ENCODE measurements at regions not wholly inside any gene's neighbourhood (a gene's known extent, or its start where the extent isn't known, plus 50 kb on each side); places are given as distances from the start of the nearest gene placed in this dataset.

DNA sequence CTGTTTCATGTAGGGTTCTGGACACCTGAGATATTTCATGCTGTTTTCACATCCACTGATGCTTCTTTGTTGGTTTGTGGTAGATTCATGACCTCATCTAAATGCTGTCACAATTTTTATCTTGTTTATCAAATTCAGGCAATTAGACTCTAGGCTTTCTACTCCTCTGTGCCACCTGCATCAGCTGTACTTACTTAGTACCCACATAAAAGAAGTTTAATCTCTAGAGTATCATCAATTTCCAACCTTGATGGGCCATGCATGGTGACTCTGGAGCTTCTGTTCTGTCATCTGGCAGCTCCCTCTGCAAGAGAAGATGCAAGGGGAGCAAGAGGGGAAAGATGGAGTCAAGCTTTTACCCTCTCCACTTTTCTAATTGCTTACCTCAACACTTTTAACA, 195.9 kb upstream of the VWC2 start:
- no peak for DNase-seq (ENCODE audit: low spot score)
- TF ChIP-seq, protein P1, sequence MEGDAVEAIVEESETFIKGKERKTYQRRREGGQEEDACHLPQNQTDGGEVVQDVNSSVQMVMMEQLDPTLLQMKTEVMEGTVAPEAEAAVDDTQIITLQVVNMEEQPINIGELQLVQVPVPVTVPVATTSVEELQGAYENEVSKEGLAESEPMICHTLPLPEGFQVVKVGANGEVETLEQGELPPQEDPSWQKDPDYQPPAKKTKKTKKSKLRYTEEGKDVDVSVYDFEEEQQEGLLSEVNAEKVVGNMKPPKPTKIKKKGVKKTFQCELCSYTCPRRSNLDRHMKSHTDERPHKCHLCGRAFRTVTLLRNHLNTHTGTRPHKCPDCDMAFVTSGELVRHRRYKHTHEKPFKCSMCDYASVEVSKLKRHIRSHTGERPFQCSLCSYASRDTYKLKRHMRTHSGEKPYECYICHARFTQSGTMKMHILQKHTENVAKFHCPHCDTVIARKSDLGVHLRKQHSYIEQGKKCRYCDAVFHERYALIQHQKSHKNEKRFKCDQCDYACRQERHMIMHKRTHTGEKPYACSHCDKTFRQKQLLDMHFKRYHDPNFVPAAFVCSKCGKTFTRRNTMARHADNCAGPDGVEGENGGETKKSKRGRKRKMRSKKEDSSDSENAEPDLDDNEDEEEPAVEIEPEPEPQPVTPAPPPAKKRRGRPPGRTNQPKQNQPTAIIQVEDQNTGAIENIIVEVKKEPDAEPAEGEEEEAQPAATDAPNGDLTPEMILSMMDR (IDR thresholded peaks at IDR 0.05; ENCODE audit: extremely low read depth, missing control alignments), result no peak

DNA sequence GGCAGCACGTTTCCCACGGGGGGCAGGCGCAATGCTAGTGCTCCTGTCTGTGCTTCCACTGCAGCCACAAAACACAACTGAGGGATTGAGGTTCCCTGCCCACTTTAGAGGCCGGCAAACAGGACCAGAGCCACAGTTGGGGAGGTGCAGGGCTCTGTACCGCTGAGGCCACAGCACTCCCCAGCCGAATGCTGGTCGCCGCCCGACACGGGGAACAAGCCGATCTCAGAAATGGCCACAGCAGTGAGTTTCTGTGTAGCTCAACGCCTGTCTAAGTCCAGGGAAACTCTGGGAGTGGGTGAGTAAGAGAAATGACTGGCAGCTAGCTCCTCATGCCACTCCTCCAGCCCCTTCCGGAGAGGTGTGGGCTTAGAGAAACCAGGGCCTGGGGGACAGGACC, 194.0 kb upstream of the VWC2 start:
- TF ChIP-seq, protein P1 (IDR thresholded peaks at IDR 0.05; ENCODE audit: extremely low read depth, missing control alignments), result no peak
- no peak for DNase-seq (ENCODE audit: low spot score)

GRCh38 chr7:49580000-49580399, 193.4 kb upstream of the VWC2 start:
- TF ChIP-seq, protein P1 (IDR thresholded peaks at IDR 0.05; ENCODE audit: extremely low read depth, missing control alignments), result no peak
- no peak for DNase-seq (ENCODE audit: low spot score)

GRCh38 chr7:49580761-49581160, 192.7 kb upstream of the VWC2 start:
- TF ChIP-seq, protein P1 (IDR thresholded peaks at IDR 0.05; ENCODE audit: extremely low read depth, missing control alignments), result no peak
- no peak for DNase-seq (ENCODE audit: low spot score)

GRCh38 chr7:49583440-49583839, 190.0 kb upstream of the VWC2 start:
- DNase-seq (ENCODE audit: low spot score), result no peak
- TF ChIP-seq, protein P1 (IDR thresholded peaks at IDR 0.05; ENCODE audit: extremely low read depth, missing control alignments), result no peak

- TF ChIP-seq, protein P1 (IDR thresholded peaks at IDR 0.05; ENCODE audit: extremely low read depth, missing control alignments), result no peak
Observed at GRCh38 chr7:49596701-49597491, 176.5 kb upstream of the VWC2 start.

GRCh38 chr7:49597805-49598204, 175.6 kb upstream of the VWC2 start:
- TF ChIP-seq, protein P1 (IDR thresholded peaks at IDR 0.05; ENCODE audit: extremely low read depth, missing control alignments), result no peak
- no peak for DNase-seq (ENCODE audit: low spot score)

More at GRCh38 chr7:49596701-49597491, 176.5 kb upstream of the VWC2 start:
- DNase-seq (ENCODE audit: low spot score), result no peak

Measured in GM20000 (cell line).